ENCODE measurements at regions not wholly inside any gene's neighbourhood (a gene's known extent, or its start where the extent isn't known, plus 50 kb on each side); places are given as distances from the start of the nearest gene placed in this dataset.

GRCh38 chr17:6365200-6365943, 69.5 kb downstream of the AIPL1 start:
- TF ChIP-seq TEAD4 (IDR thresholded peaks at IDR 0.05) = no peak
- no peak for TF ChIP-seq FOXM1 (IDR thresholded peaks at IDR 0.05; ENCODE audit: borderline replicate concordance, low read depth)
- TF ChIP-seq EP300 (IDR thresholded peaks at IDR 0.05; ENCODE audit: borderline replicate concordance) = no peak
